IMR-90 (cell line): ENCODE measurements at regions not wholly inside any gene's neighbourhood (a gene's known extent, or its start where the extent isn't known, plus 50 kb on each side); places are given as distances from the start of the nearest gene placed in this dataset.

Source experiments
- ATAC-seq: fragments of 200-7000 bp; cut with Tn5 transposase; 2 replicates; pipeline ENCODE4 v1.9.1; 2020; ENCODE audit warnings: low read depth, mild to moderate bottlenecking, moderate library complexity
- BruUV-seq: library from RNA; stranded (reverse); fragments of 400-500 nt; replicated peaks from 2 replicates; lab custom pipeline; 2021; lab: Mats Ljungman, UMichigan
- CTCF ChIA-PET: fragments of 300-600 bp; formaldehyde crosslinking; extraction: SDS; loops from one replicate; lab custom pipeline; 2021; ENCODE audit warnings: antibody characterized with exemption; lab: Yijun Ruan, JAX
- POLR2A ChIA-PET: fragments of 300-600 bp; sonication (Branson Sonifier 250); formaldehyde crosslinking; loops from one replicate; lab custom pipeline; 2022; ENCODE audit warnings: antibody characterized with exemption; ENCODE audit not compliant: unreplicated experiment; lab: Charles Lee
- DNase-seq: peaks from one replicate; pipeline ENCODE4 v3.0.0; 2013
- H2AFZ ChIP-seq: replicated peaks from 2 replicates; pipeline ENCODE3; 2013; ENCODE audit warnings: low read length, mild to moderate bottlenecking; ENCODE audit not compliant: poor library complexity
- H2AK5ac ChIP-seq: 2 replicates; pipeline ENCODE4 v1.6.1; 2013; ENCODE audit warnings: low read depth, low read length, inconsistent platforms
- H2AK9ac ChIP-seq: replicated peaks from 2 replicates; pipeline ENCODE3; 2013; ENCODE audit warnings: mild to moderate bottlenecking, low read depth, low read length, moderate library complexity; ENCODE audit not compliant: poor library complexity
- H2BK120ac ChIP-seq: 2 replicates; pipeline ENCODE4 v1.6.1; 2013; ENCODE audit warnings: low read depth, low read length, inconsistent platforms
- H2BK15ac ChIP-seq: 3 replicates; pipeline ENCODE4 v1.6.1; 2013; ENCODE audit warnings: low read depth, low read length, inconsistent platforms
- H2BK20ac ChIP-seq: 2 replicates; pipeline ENCODE4 v1.6.1; 2013; ENCODE audit warnings: low read depth, mild to moderate bottlenecking, inconsistent platforms, low read length, moderate library complexity
- H2BK5ac ChIP-seq: 2 replicates; pipeline ENCODE4 v1.6.1; 2013; ENCODE audit warnings: mild to moderate bottlenecking, low read depth, low read length, inconsistent platforms; ENCODE audit not compliant: poor library complexity, severe bottlenecking
- H3K14ac ChIP-seq: replicated peaks from 2 replicates; pipeline ENCODE4 v1.6.1; 2013; ENCODE audit warnings: low read depth, low read length, inconsistent platforms
- H3K18ac ChIP-seq: 2 replicates; pipeline ENCODE4 v1.6.1; 2013; ENCODE audit warnings: low read depth, low read length, control low read depth
- H3K23ac ChIP-seq: 2 replicates; pipeline ENCODE4 v1.6.1; 2013; ENCODE audit warnings: low read depth, low read length, inconsistent platforms
- H3K27ac ChIP-seq: 2 replicates; pipeline ENCODE4 v1.5.1; 2013; ENCODE audit warnings: mild to moderate bottlenecking, control low read depth, low read length; ENCODE audit not compliant: insufficient read depth
- H3K27me3 ChIP-seq: 2 replicates; pipeline ENCODE4 v1.6.1; 2013; ENCODE audit warnings: low read length; ENCODE audit not compliant: control insufficient read depth, insufficient read depth
- H3K36me3 ChIP-seq: 2 replicates; pipeline ENCODE4 v1.6.1; 2013; ENCODE audit warnings: low read length, mixed read lengths; ENCODE audit not compliant: control insufficient read depth, insufficient read depth
- H3K4ac ChIP-seq: 2 replicates; pipeline ENCODE4 v1.6.1; 2013; ENCODE audit warnings: low read depth, low read length, inconsistent platforms
- H3K4me1 ChIP-seq: 2 replicates; pipeline ENCODE4 v1.6.1; 2013; ENCODE audit warnings: low read length, mixed read lengths; ENCODE audit not compliant: control insufficient read depth, insufficient read depth
- H3K4me2 ChIP-seq: 2 replicates; pipeline ENCODE4 v1.6.1; 2013; ENCODE audit warnings: low read depth, mild to moderate bottlenecking, control low read depth, low read length, moderate library complexity
- H3K4me3 ChIP-seq: 2 replicates; pipeline ENCODE4 v1.5.1; 2013; ENCODE audit warnings: low read depth, mild to moderate bottlenecking, control low read depth, low read length, moderate library complexity; ENCODE audit not compliant: insufficient read depth
- H3K56ac ChIP-seq: 2 replicates; pipeline ENCODE4 v1.6.1; 2013; ENCODE audit warnings: low read length, inconsistent platforms; ENCODE audit not compliant: insufficient read depth; ENCODE audit errors: extremely low read depth
- H3K79me1 ChIP-seq, 2 experiments: 2 replicates each; pipeline ENCODE4 v1.6.1; 2013; ENCODE audit warnings: low read length in 2 of 2, inconsistent platforms in 1 of 2, low read depth in 1 of 2
- H3K9ac ChIP-seq: 2 replicates; pipeline ENCODE4 v1.6.1; 2013; ENCODE audit warnings: low read depth, low read length, control low read depth
- H3K9me1 ChIP-seq: 2 replicates; pipeline ENCODE4 v1.6.1; 2013; ENCODE audit warnings: low read length, inconsistent platforms; ENCODE audit not compliant: insufficient read depth
- H3K9me3 ChIP-seq: 2 replicates; pipeline ENCODE4 v1.6.1; 2013; ENCODE audit warnings: low read length; ENCODE audit not compliant: control insufficient read depth, insufficient read depth
- H4K20me1 ChIP-seq: 2 replicates; pipeline ENCODE4 v1.6.1; 2013; ENCODE audit warnings: low read length, inconsistent platforms; ENCODE audit not compliant: insufficient read depth
- H4K5ac ChIP-seq: 2 replicates; pipeline ENCODE4 v1.6.1; 2013; ENCODE audit warnings: mild to moderate bottlenecking, low read depth, low read length, control low read depth
- H4K8ac ChIP-seq, 2 experiments: 2 replicates each; pipeline ENCODE4 v1.6.1; 2013; ENCODE audit warnings: low read depth in 2 of 2, low read length in 2 of 2, control low read depth in 1 of 2, inconsistent platforms in 1 of 2
- H4K91ac ChIP-seq: 2 replicates; pipeline ENCODE4 v1.6.1; 2013; ENCODE audit warnings: low read depth, low read length, inconsistent platforms; ENCODE audit not compliant: insufficient read depth
- BHLHE40 ChIP-seq: fragments of 150-350 bp; IDR thresholded peaks from 2 replicates; pipeline ENCODE4 v1.6.1; 2016; ENCODE audit warnings: mild to moderate bottlenecking, low read depth, low read length
- FOS ChIP-seq: fragments of 150-350 bp; IDR thresholded peaks from 2 replicates; pipeline ENCODE4 v1.6.1; 2016; ENCODE audit warnings: low read depth, low read length
- MAFK ChIP-seq: IDR thresholded peaks from 2 replicates; pipeline ENCODE4 v1.6.1; 2012; ENCODE audit warnings: low read depth, low read length, improper control_type of control experiment
- MXI1 ChIP-seq: IDR thresholded peaks from 2 replicates; pipeline ENCODE4 v1.6.1; 2012; ENCODE audit warnings: low read depth, mild to moderate bottlenecking, low read length, moderate library complexity, borderline replicate concordance
- POLR2A ChIP-seq: IDR thresholded peaks from 2 replicates; pipeline ENCODE4 v1.6.1; 2012; ENCODE audit warnings: mild to moderate bottlenecking, low read depth, low read length
- RFX5 ChIP-seq: IDR thresholded peaks from 2 replicates; pipeline ENCODE4 v1.8.0; 2012; ENCODE audit warnings: low read depth, mild to moderate bottlenecking, low read length, moderate library complexity
- WGBS, 2 experiments: methylation state at CpG; one replicate each; pipeline versions ENCODE4 v1.1.5 to v1.1.7; 2013; ENCODE audit warnings: missing lambda C conversion rate in 2 of 2; ENCODE audit not compliant: insufficient read length in 1 of 2; ENCODE audit errors: extremely low coverage in 2 of 2; 5-methylcytosine and 5-hydroxymethylcytosine counted together
- dilution Hi-C: fragments of 300-500 bp; cut with HindIII; formaldehyde crosslinking; loops from one replicate; pipeline ENCODE4 v1.14.3; 2018; ENCODE audit warnings: low sequenced_read_pairs; ENCODE audit not compliant: unreplicated experiment
- in situ Hi-C: fragments of 300-500 bp; cut with MboI; formaldehyde crosslinking; loops from 3 replicates; pipeline ENCODE4 v1.14.3; 2019; ENCODE audit warnings: low sequenced_read_pairs, inconsistent platforms, mixed read lengths
- intact Hi-C: fragments of 100-400 bp; cut with micrococcal nuclease; formaldehyde crosslinking; loops from 2 replicates; pipeline ENCODE4 v1.10.0; 2022
- TF ChIP-seq, protein P1 (sequence below): fragments of 150-350 bp; IDR thresholded peaks from 2 replicates; pipeline ENCODE4 v1.6.1; 2017; ENCODE audit warnings: mild to moderate bottlenecking, antibody characterized with exemption, low read length, low read depth

DNA sequence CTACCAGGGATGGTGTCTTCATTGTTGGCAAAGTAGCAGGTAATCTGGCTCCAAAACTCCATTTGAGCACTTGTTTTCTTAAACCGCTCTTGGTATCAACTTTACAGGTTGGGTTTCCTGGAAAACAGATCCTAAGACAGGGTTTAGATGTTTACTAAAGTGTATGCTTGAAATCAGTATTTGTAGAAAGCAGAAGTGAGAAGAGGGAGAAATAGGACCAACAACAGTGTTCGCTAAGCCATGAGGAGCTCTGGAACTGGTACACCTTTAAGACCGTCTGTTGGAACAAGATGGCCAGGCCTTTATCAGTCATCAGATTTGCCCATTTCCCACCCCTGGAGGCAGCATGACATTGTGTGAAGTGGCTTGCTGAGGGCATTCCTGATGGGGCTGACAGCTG lies 171.0 kb upstream of the COL8A1 start:
- Histone ChIP-seq H2BK15ac (no peak overlapping the region), H2AK5ac (no peak overlapping the region), H3K4me2 (no peak overlapping the region), H3K18ac (no peak overlapping the region), H4K20me1 (no peaks in the 10 kb centered on the region), H2AK9ac (no peak overlapping the region), H3K9ac (no peak overlapping the region), H3K4me3 (no peak overlapping the region), H3K27ac (no peak overlapping the region), H2BK20ac (no peak overlapping the region), H4K5ac (no peak overlapping the region), H3K4ac (no peak overlapping the region), H3K27me3 (no peaks in the 10 kb centered on the region), H4K91ac (no peak overlapping the region), H3K9me3 (no peaks in the 10 kb centered on the region), H2BK5ac (no peak overlapping the region), H4K8ac (no peak overlapping the region), H3K56ac (no peak overlapping the region), H2AFZ (no peak overlapping the region), H3K4me1 (peaks cover 2% of the 10 kb centered on the region), H2BK120ac (no peak overlapping the region), H3K79me1 (no peaks in the 10 kb centered on the region), H3K9me1 (0 out of 2 replicates have a peak, but pooled peaks cover 2% of the 10 kb centered on the region), H3K36me3 (no peaks in the 10 kb centered on the region), H3K23ac (no peak overlapping the region), H3K14ac (no peak overlapping the region)
- intact Hi-C loops, result no loop called here
- in situ Hi-C loops, result no loop called here
- CTCF ChIA-PET, result interaction anchor here (0.6 kb wide), 1 partner anchor 182 kb away, joined by 5 read pairs; no protein-coding TSS in a partner anchor
- dilution Hi-C loops, result no loop called here
- no TSS peak for BruUV-seq
- POLR2A ChIA-PET, result no interaction called here
- WGBS, 2 experiments, result 100% methylated on average over 1 of the region's 3 CpGs; no CpG with 5 or more reads in 1 of the 2 experiments
- no peak for ATAC-seq
- DNase-seq, result no peak
- TF ChIP-seq MXI1, result no peak
- no peak for TF ChIP-seq BHLHE40
- no peak for TF ChIP-seq MAFK
- no peak for TF ChIP-seq FOS
- no peak for TF ChIP-seq RFX5
- TF ChIP-seq, protein P1, sequence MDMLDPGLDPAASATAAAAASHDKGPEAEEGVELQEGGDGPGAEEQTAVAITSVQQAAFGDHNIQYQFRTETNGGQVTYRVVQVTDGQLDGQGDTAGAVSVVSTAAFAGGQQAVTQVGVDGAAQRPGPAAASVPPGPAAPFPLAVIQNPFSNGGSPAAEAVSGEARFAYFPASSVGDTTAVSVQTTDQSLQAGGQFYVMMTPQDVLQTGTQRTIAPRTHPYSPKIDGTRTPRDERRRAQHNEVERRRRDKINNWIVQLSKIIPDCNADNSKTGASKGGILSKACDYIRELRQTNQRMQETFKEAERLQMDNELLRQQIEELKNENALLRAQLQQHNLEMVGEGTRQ, result no peak
- no peak for TF ChIP-seq POLR2A
